MCF 10A (cell line): ENCODE measurements at regions not wholly inside any gene's neighbourhood (a gene's known extent, or its start where the extent isn't known, plus 50 kb on each side); places are given as distances from the start of the nearest gene placed in this dataset.
A peak's percentile ranks its signal among the peaks of the same experiment; 100 is the strongest.

Experiments used
- BruUV-seq: library from RNA; stranded (reverse); fragments of 400-500 nt; replicated peaks from 2 replicates; lab custom pipeline; 2021; lab: Mats Ljungman, UMichigan
- CTCF ChIA-PET: fragments of 300-600 bp; sonication (Branson Sonifier 250); formaldehyde crosslinking; extraction: SDS; loops from one replicate; lab custom pipeline; 2021; ENCODE audit warnings: antibody characterized with exemption, inconsistent platforms; lab: Yijun Ruan, JAX
- POLR2A ChIA-PET: fragments of 300-600, 350-650 bp; sonication (Branson Sonifier 250); formaldehyde crosslinking; extraction: SDS; loops from one replicate; lab custom pipeline; 2020; ENCODE audit warnings: antibody characterized with exemption, inconsistent platforms; lab: Yijun Ruan, JAX
- DNase-seq: peaks from one replicate; pipeline ENCODE4 v3.0.0-alpha.2; 2018; ENCODE audit not compliant: unreplicated experiment
- H3K27ac Mint-ChIP-seq: one replicate; pipeline ENCODE4 v1.8.0; 2022; ENCODE audit warnings: mild to moderate bottlenecking, low read depth, mixed read lengths; ENCODE audit not compliant: unreplicated experiment
- H3K27me3 Mint-ChIP-seq: one replicate; pipeline ENCODE4 v1.8.0; 2022; ENCODE audit warnings: mixed read lengths; ENCODE audit not compliant: insufficient read depth, unreplicated experiment
- H3K36me3 Mint-ChIP-seq: one replicate; pipeline ENCODE4 v1.8.0; 2022; ENCODE audit warnings: mild to moderate bottlenecking, moderate library complexity, mixed read lengths; ENCODE audit not compliant: insufficient read depth, unreplicated experiment
- H3K4me1 Mint-ChIP-seq: one replicate; pipeline ENCODE4 v1.8.0; 2022; ENCODE audit warnings: mixed read lengths; ENCODE audit not compliant: insufficient read depth, unreplicated experiment
- H3K4me3 Mint-ChIP-seq: one replicate; pipeline ENCODE4 v1.8.0; 2022; ENCODE audit warnings: mild to moderate bottlenecking, moderate library complexity, mixed read lengths; ENCODE audit not compliant: unreplicated experiment
- H3K9me3 Mint-ChIP-seq: one replicate; pipeline ENCODE4 v1.8.0; 2022; ENCODE audit warnings: mixed read lengths; ENCODE audit not compliant: unreplicated experiment
- intact Hi-C: fragments of 100-400 bp; cut with micrococcal nuclease; formaldehyde crosslinking; loops from 2 replicates; pipeline ENCODE4 v1.14.1; 2022
- TF ChIP-seq, protein P1 (sequence below): fragments of 200-600 bp; IDR thresholded peaks from one replicate; pipeline ENCODE4 v1.8.0; 2022; ENCODE audit warnings: antibody characterized with exemption, mild to moderate bottlenecking; ENCODE audit not compliant: unreplicated experiment

DNA sequence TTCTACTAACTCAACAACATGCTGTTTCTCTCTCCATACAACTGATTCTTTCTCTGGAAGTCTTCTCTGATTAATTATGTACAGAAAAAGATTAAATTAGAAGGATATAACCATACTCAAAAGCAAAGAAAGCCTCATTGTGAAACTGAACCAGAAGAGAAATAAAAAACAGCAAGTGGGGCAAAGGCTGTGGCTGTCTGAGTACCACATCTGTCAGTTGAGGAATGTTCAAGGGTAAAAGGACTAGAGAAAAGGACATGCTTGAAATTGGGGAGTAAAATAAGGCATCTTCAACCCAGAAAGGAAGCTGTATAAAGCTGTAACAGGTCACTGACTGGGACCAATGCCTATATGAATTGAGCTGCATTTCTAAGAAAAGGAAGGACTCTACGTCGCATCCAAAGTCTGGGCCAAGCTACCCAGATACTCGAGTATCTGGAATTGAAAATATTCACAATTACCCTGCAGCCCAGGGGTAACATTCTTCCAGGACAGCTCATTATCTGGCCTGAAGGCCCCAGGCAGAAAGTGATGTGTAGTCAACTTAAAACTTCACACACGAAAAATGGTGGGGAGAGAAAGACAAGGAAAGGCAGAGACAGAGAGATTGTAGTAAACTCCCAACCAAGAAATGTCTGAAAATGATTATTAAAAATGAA lies 356.0 kb upstream of the GALNT5 start:
- no TSS peak for BruUV-seq
- no peaks in the 10 kb centered on the region for H3K36me3 Mint-ChIP-seq
- ChIA-PET POLR2A (no interaction called here), CTCF (interaction anchor here (0.7 to 1.0 kb wide), 2 partner anchors 9 to 312 kb away, joined by 3 to 5 read pairs; no protein-coding TSS in a partner anchor)
- intact Hi-C loops: no loop called here
- H3K27ac Mint-ChIP-seq: peak overlapping the region; percentile 74
- DNase-seq: no peak
- no peaks in the 10 kb centered on the region for H3K27me3 Mint-ChIP-seq
- H3K4me3 Mint-ChIP-seq: no peak overlapping the region
- H3K4me1 Mint-ChIP-seq: peaks cover 8% of the 10 kb centered on the region
- TF ChIP-seq, protein P1, sequence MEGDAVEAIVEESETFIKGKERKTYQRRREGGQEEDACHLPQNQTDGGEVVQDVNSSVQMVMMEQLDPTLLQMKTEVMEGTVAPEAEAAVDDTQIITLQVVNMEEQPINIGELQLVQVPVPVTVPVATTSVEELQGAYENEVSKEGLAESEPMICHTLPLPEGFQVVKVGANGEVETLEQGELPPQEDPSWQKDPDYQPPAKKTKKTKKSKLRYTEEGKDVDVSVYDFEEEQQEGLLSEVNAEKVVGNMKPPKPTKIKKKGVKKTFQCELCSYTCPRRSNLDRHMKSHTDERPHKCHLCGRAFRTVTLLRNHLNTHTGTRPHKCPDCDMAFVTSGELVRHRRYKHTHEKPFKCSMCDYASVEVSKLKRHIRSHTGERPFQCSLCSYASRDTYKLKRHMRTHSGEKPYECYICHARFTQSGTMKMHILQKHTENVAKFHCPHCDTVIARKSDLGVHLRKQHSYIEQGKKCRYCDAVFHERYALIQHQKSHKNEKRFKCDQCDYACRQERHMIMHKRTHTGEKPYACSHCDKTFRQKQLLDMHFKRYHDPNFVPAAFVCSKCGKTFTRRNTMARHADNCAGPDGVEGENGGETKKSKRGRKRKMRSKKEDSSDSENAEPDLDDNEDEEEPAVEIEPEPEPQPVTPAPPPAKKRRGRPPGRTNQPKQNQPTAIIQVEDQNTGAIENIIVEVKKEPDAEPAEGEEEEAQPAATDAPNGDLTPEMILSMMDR: no peak
- H3K9me3 Mint-ChIP-seq: peaks cover 7% of the 10 kb centered on the region

DNA sequence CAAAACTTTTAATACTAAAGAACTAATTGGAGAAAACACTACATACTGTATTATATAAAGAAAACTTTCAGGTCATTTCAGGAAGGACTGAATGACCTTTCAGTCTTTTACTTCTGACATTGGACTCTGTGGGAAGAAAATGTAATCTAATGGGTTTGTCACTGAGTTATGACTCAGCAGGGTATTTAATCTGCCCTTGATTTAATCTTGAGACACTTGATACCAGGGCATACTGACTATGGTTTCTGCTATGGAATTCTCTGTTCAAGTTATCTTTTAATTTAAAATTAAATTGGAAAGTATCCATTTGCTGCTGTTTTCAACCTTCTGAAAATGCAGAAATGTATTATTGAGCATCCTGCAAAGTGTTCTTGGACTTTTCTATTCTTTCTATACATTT lies 354.2 kb upstream of the GALNT5 start:
- no peak for DNase-seq
- TF ChIP-seq, protein P1: no peak
- Mint-ChIP-seq H3K36me3 (no peaks in the 10 kb centered on the region), H3K9me3 (no peaks in the 10 kb centered on the region), H3K27ac (no peak overlapping the region), H3K4me1 (peaks cover 16% of the 10 kb centered on the region), H3K27me3 (no peaks in the 10 kb centered on the region), H3K4me3 (no peak overlapping the region)
- ChIA-PET POLR2A (no interaction called here), CTCF (interaction anchor here (0.7 to 1.4 kb wide), 2 partner anchors 10 to 337 kb away, joined by 3 to 5 read pairs; no protein-coding TSS in a partner anchor)
- BruUV-seq: no TSS peak
- intact Hi-C loops: no loop called here

DNA sequence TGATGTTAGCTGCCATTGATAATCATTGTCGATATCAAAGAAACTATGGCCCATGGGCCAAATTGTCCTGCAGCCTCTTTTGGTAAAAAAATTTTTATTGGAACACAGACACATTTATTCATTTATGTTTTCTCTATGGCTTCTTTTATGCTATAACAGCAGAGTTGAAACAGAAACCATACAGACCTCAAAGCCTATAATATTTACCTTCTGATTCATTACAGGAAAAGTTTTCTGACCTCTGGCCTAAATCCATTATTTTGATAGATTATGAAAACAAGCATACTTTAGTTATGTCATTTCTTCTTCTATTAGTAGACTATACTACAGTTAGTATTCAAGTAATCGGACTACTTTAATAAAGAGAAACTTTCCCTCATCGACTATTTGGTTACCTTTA lies 349.7 kb upstream of the GALNT5 start:
- Mint-ChIP-seq H3K27me3 (no peaks in the 10 kb centered on the region), H3K4me3 (no peak overlapping the region), H3K4me1 (peaks cover 16% of the 10 kb centered on the region), H3K9me3 (no peaks in the 10 kb centered on the region), H3K27ac (peak overlapping the region; percentile 6), H3K36me3 (no peaks in the 10 kb centered on the region)
- TF ChIP-seq, protein P1: no peak
- intact Hi-C loops: no loop called here
- peak; percentile 43 for DNase-seq
- BruUV-seq: no TSS peak
- CTCF ChIA-PET: no interaction called here
- POLR2A ChIA-PET: no interaction called here

DNA sequence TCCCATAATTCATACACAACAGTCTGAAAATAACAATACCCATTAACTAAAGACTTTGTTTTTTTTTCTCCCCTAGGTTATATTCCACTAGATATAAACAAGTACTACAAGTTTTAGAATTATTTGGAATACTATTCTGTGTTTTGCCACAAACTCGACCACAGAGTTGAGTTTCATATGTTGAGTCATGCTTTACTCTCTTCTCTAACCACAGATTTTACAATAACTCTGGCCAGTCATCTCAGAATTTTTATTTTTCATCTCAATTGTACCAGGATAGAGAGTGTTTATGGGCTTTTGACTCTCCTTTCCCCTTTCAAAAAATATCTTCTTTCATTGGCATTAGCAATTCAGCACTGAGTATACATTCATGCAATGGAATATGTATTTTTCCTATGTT lies 348.7 kb upstream of the GALNT5 start:
- peak; percentile 59 for DNase-seq
- peak overlapping the region; percentile 6 for H3K27ac Mint-ChIP-seq
- no peaks in the 10 kb centered on the region for H3K9me3 Mint-ChIP-seq
- POLR2A ChIA-PET: no interaction called here
- H3K36me3 Mint-ChIP-seq: no peaks in the 10 kb centered on the region
- CTCF ChIA-PET: no interaction called here
- TF ChIP-seq, protein P1: no peak
- peaks cover 16% of the 10 kb centered on the region for H3K4me1 Mint-ChIP-seq
- no peaks in the 10 kb centered on the region for H3K27me3 Mint-ChIP-seq
- intact Hi-C loops: no loop called here
- no peak overlapping the region for H3K4me3 Mint-ChIP-seq
- BruUV-seq: no TSS peak
